CD14-positive monocyte (primary cell): ENCODE measurements at regions not wholly inside any gene's neighbourhood (a gene's known extent, or its start where the extent isn't known, plus 50 kb on each side); places are given as distances from the start of the nearest gene placed in this dataset.

Experiments
- DNase-seq, 3 donors: peaks; one replicate each; pipeline ENCODE4 v3.0.0-alpha.2; 2011 to 2022
- H2AFZ ChIP-seq: 2 replicates; pipeline ENCODE4 v1.6.0; 2012; ENCODE audit warnings: mild to moderate bottlenecking, low read depth, low read length, inconsistent platforms; ENCODE audit not compliant: insufficient read depth, poor library complexity, severe bottlenecking
- H3K27ac ChIP-seq, 2 donors: 1 replicate in 1 of 2; 2 replicates in 1 of 2; pipeline ENCODE4 v1.5.1; 2012 to 2013; ENCODE audit warnings: low read length in 2 of 2, control low read depth in 1 of 2, inconsistent platforms in 1 of 2, low read depth in 1 of 2, mild to moderate bottlenecking in 1 of 2
- H3K27me3 ChIP-seq, 2 donors: one replicate each; pipeline versions ENCODE4 v1.6.0 to v1.6.1; 2011 to 2013; ENCODE audit warnings: low read length in 2 of 2; ENCODE audit not compliant: control insufficient read depth in 2 of 2, insufficient read depth in 2 of 2
- H3K36me3 ChIP-seq, 2 donors: replicated peaks in 1 of 2; 1 replicate in 1 of 2; 2 replicates in 1 of 2; pipeline versions ENCODE4 v1.5.1 to v1.6.1; 2012 to 2013; ENCODE audit warnings: low read length in 2 of 2, control low read depth in 1 of 2, inconsistent platforms in 1 of 2, mild to moderate bottlenecking in 1 of 2; ENCODE audit not compliant: insufficient read depth in 2 of 2, control insufficient read depth in 1 of 2
- H3K4me1 ChIP-seq, 2 donors: 1 replicate in 1 of 2; 2 replicates in 1 of 2; pipeline versions ENCODE4 v1.5.1 to v1.6.1; 2012 to 2013; ENCODE audit warnings: low read length in 2 of 2, control low read depth in 1 of 2, inconsistent platforms in 1 of 2, mild to moderate bottlenecking in 1 of 2, moderate library complexity in 1 of 2; ENCODE audit not compliant: insufficient read depth in 2 of 2, control insufficient read depth in 1 of 2
- H3K4me2 ChIP-seq: replicated peaks from 2 replicates; pipeline ENCODE3; 2012; ENCODE audit warnings: low read length, moderate library complexity, mild to moderate bottlenecking; ENCODE audit not compliant: poor library complexity, severe bottlenecking; ENCODE audit errors: extremely low read depth
- H3K4me3 ChIP-seq, 3 experiments: fragments of 200-600 bp in 1 of 3; sonication (generic) in 1 of 3; replicated peaks in 1 of 3; 1 replicate in 2 of 3; 2 replicates in 1 of 3; pipeline ENCODE4 v1.5.1; 2011 to 2013; ENCODE audit warnings: low read length in 3 of 3, mild to moderate bottlenecking in 3 of 3, control low read depth in 2 of 3, low read depth in 2 of 3, inconsistent platforms in 1 of 3, moderate library complexity in 1 of 3
- H3K79me2 ChIP-seq: 2 replicates; pipeline ENCODE4 v1.6.0; 2012; ENCODE audit warnings: mild to moderate bottlenecking, control low read depth, inconsistent platforms, low read length, moderate library complexity; ENCODE audit not compliant: insufficient read depth
- H3K9ac ChIP-seq: 2 replicates; pipeline ENCODE4 v1.6.0; 2017; ENCODE audit warnings: low read length, mild to moderate bottlenecking; ENCODE audit not compliant: insufficient read depth, poor library complexity, severe bottlenecking
- H3K9me3 ChIP-seq, 2 donors: replicated peaks in 1 of 2; 1 replicate in 1 of 2; 2 replicates in 1 of 2; pipeline versions ENCODE4 v1.5.1 to v1.6.1; 2012 to 2013; ENCODE audit warnings: low read length in 2 of 2, control low read depth in 1 of 2; ENCODE audit not compliant: control insufficient read depth in 1 of 2, insufficient read depth in 1 of 2
- H4K20me1 ChIP-seq: 2 replicates; pipeline ENCODE4 v1.6.0; 2012; ENCODE audit warnings: mild to moderate bottlenecking, low read length, control low read depth, moderate library complexity; ENCODE audit not compliant: insufficient read depth
- H3K27ac Mint-ChIP-seq, 7 donors: one replicate each; pipeline ENCODE4 v1.8.0; 2020; ENCODE audit warnings: mild to moderate bottlenecking in 7 of 7, mixed read lengths in 7 of 7, moderate library complexity in 6 of 7, inconsistent platforms in 2 of 7
- H3K27me3 Mint-ChIP-seq, 3 donors: one replicate each; pipeline ENCODE4 v1.8.0; 2021 to 2022; ENCODE audit warnings: low read depth in 3 of 3, mild to moderate bottlenecking in 3 of 3, mixed read lengths in 3 of 3, moderate library complexity in 3 of 3, inconsistent platforms in 1 of 3
- H3K36me3 Mint-ChIP-seq, 2 donors: one replicate each; pipeline ENCODE4 v1.8.0; 2020; ENCODE audit warnings: mixed read lengths in 2 of 2, inconsistent platforms in 1 of 2, mild to moderate bottlenecking in 1 of 2
- H3K4me1 Mint-ChIP-seq: one replicate; pipeline ENCODE4 v1.8.0; 2020; ENCODE audit warnings: mild to moderate bottlenecking, mixed read lengths
- H3K4me3 Mint-ChIP-seq, 2 donors: one replicate each; pipeline ENCODE4 v1.8.0; 2020; ENCODE audit warnings: mild to moderate bottlenecking in 2 of 2, mixed read lengths in 2 of 2, moderate library complexity in 1 of 2
- H3K9me3 Mint-ChIP-seq, 7 donors: one replicate each; pipeline ENCODE4 v1.8.0; 2020 to 2022; ENCODE audit warnings: mixed read lengths in 7 of 7, mild to moderate bottlenecking in 6 of 7, moderate library complexity in 6 of 7, inconsistent platforms in 2 of 7
- CTCF ChIP-seq: fragments of 200-600 bp; IDR thresholded peaks from one replicate; pipeline ENCODE4 v1.8.0; 2022; ENCODE audit warnings: antibody characterized with exemption, mild to moderate bottlenecking
- WGBS: methylation state at CpG from one replicate; pipeline ENCODE4 v1.1.5; 2013; ENCODE audit warnings: missing lambda C conversion rate; ENCODE audit not compliant: insufficient coverage; 5-methylcytosine and 5-hydroxymethylcytosine counted together
- intact Hi-C, 2 donors: fragments of 100-400 bp; cut with micrococcal nuclease; formaldehyde crosslinking; loops; one replicate each; pipeline versions ENCODE4 v1.15.0 to v1.15.1; 2023

- H3K36me3 ChIP-seq: no peaks in the 10 kb centered on the region
- Mint-ChIP-seq H3K4me3 (no peak overlapping the region), H3K36me3 (no peaks in the 10 kb centered on the region), H3K27me3 (peaks cover 2 to 7% (median 6%) of the 10 kb centered on the region in 3 donors), H3K27ac (no peak overlapping the region), H3K9me3 (peaks cover 0 to 2% (median 0%) of the 10 kb centered on the region in 7 donors), H3K4me1 (peaks cover 2% of the 10 kb centered on the region)
- no peaks in the 10 kb centered on the region for H3K4me1 ChIP-seq
- intact Hi-C loops: no loop called here
- no peak overlapping the region for H3K4me2 ChIP-seq
- DNase-seq: no peak
- no peaks in the 10 kb centered on the region for H4K20me1 ChIP-seq
- H3K27me3 ChIP-seq: no peaks in the 10 kb centered on the region
- H3K9ac ChIP-seq: no peak overlapping the region
- H3K79me2 ChIP-seq: no peaks in the 10 kb centered on the region
- H3K9me3 ChIP-seq: no peaks in the 10 kb centered on the region
- TF ChIP-seq CTCF: no peak
- no peak overlapping the region for H2AFZ ChIP-seq
- no peak overlapping the region for H3K4me3 ChIP-seq
- WGBS: 79% methylated on average over 3 of the region's 5 CpGs
- no peak overlapping the region for H3K27ac ChIP-seq
These were observed 333.2 kb upstream of the MGMT start for GRCh38 chr10:129133856-129134255.

GRCh38 chr10:129134371-129134770 is 332.7 kb upstream of the MGMT start:
- H3K36me3 Mint-ChIP-seq: no peaks in the 10 kb centered on the region
- H3K36me3 ChIP-seq: no peaks in the 10 kb centered on the region
- H3K9me3 Mint-ChIP-seq: peaks cover 0 to 2% (median 0%) of the 10 kb centered on the region in 7 donors
- H3K9ac ChIP-seq: no peak overlapping the region
- H3K9me3 ChIP-seq: no peaks in the 10 kb centered on the region
- no peak overlapping the region for H3K27ac Mint-ChIP-seq
- no peak for TF ChIP-seq CTCF
- no peaks in the 10 kb centered on the region for H3K4me1 ChIP-seq
- H3K4me3 Mint-ChIP-seq: no peak overlapping the region
- H3K4me1 Mint-ChIP-seq: peaks cover 2% of the 10 kb centered on the region
- no peaks in the 10 kb centered on the region for H3K79me2 ChIP-seq
- no peak overlapping the region for H3K4me3 ChIP-seq
- H3K27ac ChIP-seq: no peak overlapping the region
- 100% methylated on average over 3 of the region's 11 CpGs for WGBS
- no peaks in the 10 kb centered on the region for H4K20me1 ChIP-seq
- no peak overlapping the region for H3K4me2 ChIP-seq
- intact Hi-C loops: no loop called here
- no peaks in the 10 kb centered on the region for H3K27me3 ChIP-seq
- peaks cover 2 to 7% (median 6%) of the 10 kb centered on the region in 3 donors for H3K27me3 Mint-ChIP-seq
- no peak for DNase-seq
- no peak overlapping the region for H2AFZ ChIP-seq
